NCI-H748 (cell line): ENCODE measurements at regions not wholly inside any gene's neighbourhood (a gene's known extent, or its start where the extent isn't known, plus 50 kb on each side); places are given as distances from the start of the nearest gene placed in this dataset.
A peak's percentile ranks its signal among the peaks of the same experiment; 100 is the strongest.
"Not testable (repeated sequence)": the region's sequence is repeated elsewhere in the genome, so short reads cannot be mapped to it uniquely, and the experiment has no call there.

Experiments
- DNase-seq: peaks from one replicate; lab custom pipeline; 2025; ENCODE audit not compliant: unreplicated experiment; lab: John Stamatoyannopoulos, UW

GRCh38 chr3:8112587-8112986 lies 389.0 kb upstream of the LMCD1 start:
- peak; percentile 0 for DNase-seq

DNA sequence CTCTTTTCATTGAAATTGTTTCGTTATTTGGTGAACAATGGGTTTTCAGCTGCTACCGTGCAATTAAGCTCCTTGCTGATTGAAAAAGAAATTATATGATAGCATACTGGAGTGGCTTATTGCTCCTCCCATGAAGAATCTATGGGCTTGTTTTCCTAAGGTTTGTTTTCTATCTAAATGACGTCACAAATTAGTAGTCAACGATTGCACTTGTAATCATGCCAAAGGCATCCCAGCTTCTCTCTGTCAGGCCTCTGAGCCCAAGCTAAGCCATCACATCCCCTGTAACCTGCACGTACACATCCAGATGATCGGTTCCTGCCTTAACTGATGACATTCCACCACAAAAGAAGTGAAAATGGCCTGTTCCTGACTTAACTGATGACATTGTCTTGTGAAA lies 388.0 kb upstream of the LMCD1 start:
- DNase-seq: peak; percentile 0

GRCh38 chr3:8128686-8129085 lies 372.9 kb upstream of the LMCD1 start:
- no peak for DNase-seq

DNA sequence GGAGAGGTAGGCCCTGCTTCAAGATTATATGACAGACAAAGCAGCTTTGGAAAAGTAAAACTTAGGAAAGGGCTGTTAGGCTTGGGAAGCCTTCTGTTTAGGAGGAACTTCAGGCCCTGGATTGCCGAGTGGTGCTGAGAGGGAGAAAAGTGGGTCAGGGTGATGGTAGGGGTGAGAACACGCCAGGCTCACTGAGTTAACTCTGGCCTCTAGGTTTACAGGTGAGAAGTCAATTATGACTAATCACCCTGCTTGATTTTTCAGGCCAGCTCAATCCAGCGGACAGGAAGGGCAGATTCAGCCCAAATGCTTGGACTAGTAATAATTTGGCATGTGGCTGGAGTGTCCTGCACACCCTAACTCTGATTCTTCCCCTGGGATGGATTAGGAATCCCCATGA lies 365.1 kb upstream of the LMCD1 start:
- no peak for DNase-seq

GRCh38 chr3:8143186-8143585 lies 358.4 kb upstream of the LMCD1 start:
- DNase-seq: no peak

- no peak for DNase-seq
These were observed 356.0 kb upstream of the LMCD1 start for GRCh38 chr3:8145661-8146060.

- no peak for DNase-seq
These were observed 353.9 kb upstream of the LMCD1 start for GRCh38 chr3:8147711-8148110.

- no peak for DNase-seq
These were observed 348.7 kb upstream of the LMCD1 start for GRCh38 chr3:8152821-8153418.

- DNase-seq: no peak
These were observed 347.8 kb upstream of the LMCD1 start for GRCh38 chr3:8153800-8154199.

DNA sequence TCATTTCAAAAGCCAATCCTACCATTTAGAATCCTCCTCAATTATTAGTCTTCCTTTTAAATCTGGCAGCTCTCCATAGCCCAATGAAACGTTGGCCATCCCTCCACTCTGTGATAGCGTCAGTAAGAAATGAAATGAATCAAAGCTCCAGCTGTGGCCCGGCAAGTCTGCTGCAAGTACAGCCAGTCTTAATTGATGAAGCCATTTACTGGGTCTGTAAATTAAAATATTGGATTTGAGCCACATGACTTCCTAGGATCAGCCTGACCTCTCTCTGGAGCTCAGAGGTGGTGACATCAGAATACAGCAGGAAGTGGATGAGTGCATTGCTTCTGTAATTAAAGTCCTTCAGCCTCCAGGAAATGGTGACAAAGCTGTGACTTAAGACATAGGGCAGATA lies 347.0 kb upstream of the LMCD1 start:
- no peak for DNase-seq

GRCh38 chr3:8156138-8156537 lies 345.5 kb upstream of the LMCD1 start:
- no peak for DNase-seq

DNA sequence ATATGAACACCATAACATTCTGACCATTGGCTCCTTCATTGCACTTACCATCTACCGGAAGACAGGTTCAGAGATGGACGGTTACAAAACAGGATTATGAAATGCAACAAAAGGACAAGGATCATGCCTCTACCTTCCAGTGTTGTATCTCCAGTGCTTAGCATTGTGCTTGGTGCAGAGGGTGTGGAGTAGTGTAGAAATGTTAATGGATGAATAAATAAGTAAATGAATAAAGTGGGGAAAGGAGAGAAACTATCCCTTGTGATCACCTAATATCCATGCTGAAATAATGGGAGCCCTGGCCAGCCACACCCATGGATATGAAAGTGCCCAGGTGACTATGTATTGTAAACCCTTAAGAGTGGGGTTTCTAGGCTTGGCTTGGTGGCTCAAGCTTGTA lies 344.8 kb upstream of the LMCD1 start:
- no peak for DNase-seq

GRCh38 chr3:8157640-8158039 lies 344.0 kb upstream of the LMCD1 start:
- no peak for DNase-seq

DNA sequence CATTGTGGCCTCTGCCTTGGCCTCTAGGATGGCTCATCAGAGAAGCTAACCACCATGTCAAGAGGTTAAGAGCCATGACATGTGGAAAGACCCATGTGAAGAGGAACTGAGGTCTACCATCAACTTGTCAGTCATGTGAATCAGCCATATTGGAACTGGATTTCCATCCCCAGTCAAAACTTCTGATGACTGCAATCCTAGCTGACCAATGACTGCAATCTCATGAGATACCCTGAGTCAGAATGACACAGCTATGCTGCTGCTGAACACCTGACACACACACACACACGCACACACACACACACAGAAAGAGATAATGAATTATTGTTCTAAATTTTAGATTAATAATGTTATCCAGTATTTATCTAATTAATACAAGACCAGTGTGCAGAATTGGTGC lies 337.5 kb upstream of the LMCD1 start:
- no peak for DNase-seq

DNA sequence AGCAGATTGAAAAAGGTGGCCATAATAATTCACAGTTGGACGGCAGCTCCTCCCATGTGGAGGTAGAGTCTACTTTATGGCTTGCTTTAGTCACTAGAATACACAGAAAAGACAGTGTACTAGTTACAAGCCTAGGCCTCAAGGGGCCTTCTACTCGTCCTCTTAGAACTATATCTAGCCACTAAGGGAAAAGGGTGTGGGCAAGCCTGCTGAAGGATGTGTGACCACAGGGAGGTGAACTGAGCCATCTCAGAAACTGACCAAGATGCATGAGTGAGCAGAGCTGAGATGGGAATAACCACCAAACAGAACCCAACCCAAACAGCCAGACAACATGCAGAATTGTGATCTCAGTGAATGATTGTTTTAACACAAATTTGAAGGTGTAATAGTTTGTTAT lies 335.6 kb upstream of the LMCD1 start:
- no peak for DNase-seq

- no peak for DNase-seq
These were observed 330.6 kb upstream of the LMCD1 start for GRCh38 chr3:8170971-8171508.

DNA sequence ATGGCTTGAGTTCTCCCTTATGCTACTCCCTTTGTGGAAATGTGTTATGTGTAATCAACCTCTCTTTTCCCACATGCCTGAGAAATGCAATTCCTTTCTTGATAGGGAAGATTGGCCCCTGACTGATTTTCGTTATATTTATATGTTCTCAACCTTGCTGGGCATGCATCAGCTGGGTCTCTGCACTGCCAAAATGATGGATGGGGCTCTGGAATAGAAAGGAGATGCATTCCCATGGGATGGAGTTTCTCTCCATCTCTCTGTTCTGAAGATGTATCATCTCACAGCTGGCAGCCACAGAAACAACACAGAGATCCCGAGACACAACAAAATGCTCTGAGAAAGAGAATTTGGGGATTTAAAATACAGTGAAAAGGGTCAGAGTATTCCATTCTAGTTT lies 327.7 kb upstream of the LMCD1 start:
- DNase-seq: no peak

DNA sequence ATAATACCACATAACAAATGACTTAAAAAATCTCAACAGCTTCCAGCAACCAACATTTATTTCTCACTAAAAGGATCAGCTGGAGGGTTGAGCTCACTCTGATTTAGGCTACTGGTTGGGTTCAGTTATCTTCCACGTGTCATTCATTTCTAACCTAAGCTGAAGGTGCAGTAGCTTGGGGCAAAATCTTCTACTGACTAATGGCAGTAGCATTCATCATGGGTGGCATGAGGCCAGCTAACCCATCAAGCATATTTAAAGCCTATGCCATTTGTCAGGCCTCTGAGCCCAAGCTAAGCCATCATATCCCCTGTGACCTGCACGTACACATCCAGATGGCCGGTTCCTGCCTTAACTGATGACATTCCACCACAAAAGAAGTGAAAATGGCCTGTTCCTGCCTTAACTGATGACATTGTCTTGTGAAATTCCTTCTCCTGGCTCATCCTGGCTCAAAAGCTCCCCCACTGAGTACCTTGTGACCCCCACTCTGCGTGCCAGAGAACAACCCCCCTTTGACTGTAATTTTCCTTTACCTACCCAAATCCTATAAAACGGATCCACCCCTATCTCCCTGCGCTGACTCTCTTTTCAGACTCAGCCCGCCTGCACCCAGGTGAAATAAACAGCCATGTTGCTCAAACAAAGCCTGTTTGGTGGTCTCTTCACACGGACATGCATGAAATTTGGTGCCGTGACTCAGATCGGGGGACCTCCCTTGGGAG lies 324.7 kb upstream of the LMCD1 start:
- DNase-seq: not testable (repeated sequence)

DNA sequence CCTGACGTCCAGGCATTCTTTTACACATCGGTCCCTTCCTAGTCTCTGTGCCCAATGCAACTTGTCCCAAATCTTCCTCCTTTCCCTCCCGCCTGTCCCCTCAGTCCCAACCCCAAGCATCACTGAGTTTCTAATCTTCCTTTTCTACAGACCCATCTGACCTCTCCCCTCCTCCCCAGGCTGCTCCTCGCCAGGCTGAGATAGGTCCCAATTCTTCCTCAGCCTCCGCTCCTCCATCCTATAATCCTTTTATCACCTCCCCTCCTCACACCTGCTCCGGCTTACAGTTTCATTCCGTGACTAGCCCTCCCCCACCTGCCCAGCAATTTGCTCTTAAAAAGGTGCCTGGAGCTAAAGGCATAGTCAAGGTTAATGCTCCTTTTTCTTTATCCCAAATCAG lies 323.1 kb upstream of the LMCD1 start:
- not testable (repeated sequence) for DNase-seq

GRCh38 chr3:8182904-8183303 lies 318.7 kb upstream of the LMCD1 start:
- DNase-seq: no peak

DNA sequence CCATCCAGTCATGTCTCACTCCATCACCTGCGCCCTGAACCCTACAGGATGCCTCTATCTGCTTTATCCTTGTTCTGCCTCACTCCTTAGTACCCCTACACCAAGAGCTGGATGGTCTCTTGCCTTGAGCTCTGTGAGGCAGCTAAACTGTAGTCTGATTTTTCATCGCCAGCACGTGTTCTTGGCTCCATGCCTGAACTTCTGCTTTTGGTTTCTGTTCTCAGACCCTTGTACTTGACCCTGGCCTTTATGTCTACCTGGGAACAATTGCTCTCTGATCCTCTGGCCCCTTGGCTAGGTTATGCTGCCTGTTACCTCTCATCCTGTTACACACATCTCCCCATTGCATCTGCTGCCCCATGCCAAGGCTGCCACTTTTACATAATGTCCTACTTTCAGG lies 318.0 kb upstream of the LMCD1 start:
- no peak for DNase-seq

DNA sequence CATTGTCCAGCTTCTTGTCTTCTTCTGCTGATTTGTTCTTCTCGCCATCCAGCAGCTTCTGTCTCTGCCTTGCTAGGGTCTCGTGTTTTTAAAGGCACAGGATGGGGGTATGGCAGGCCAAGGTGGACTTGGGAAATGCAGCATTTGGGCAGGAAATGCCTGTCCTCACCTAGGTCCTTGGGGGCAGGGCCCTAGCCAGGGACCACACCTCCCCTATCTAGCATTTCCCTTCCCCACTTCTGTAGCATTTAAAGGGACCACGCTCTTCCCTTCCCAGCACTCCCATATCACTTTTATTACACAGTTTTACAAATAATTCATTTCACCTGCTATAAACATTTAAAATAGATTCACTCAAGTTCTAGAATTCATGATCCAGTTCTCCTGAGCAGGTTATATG lies 315.4 kb upstream of the LMCD1 start:
- DNase-seq: no peak

DNA sequence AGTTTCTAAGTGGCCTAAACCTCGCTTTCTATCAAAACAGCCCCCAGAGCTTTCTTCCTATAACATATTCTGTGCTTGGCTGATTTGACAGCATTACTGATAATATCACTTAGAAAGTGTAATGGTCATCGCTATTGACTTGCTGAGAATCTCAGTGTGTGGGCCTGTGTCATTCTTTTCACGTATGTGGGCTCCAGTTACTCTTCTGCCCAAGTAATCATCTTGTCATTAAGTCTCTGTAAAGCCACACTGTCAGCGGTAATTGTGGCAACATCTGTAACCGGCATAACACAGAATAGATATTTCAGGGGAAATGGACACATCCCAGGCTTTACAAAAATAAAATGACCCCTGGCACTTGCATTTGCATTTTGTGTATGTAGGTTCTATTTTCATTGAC lies 313.6 kb upstream of the LMCD1 start:
- DNase-seq: no peak
